OCI-LY3 (cell line): ENCODE measurements at regions not wholly inside any gene's neighbourhood (a gene's known extent, or its start where the extent isn't known, plus 50 kb on each side); places are given as distances from the start of the nearest gene placed in this dataset.

Experiments
- H2AFZ ChIP-seq: fragments of 200-600, 300-600 bp; shearing (Covaris generic); 2 replicates; pipeline ENCODE4 v1.6.0; 2014; ENCODE audit warnings: antibody characterized with exemption, low read depth, low read length
- H3K27ac ChIP-seq: fragments of 200-600, 300-600 bp; sonication (generic); 2 replicates; pipeline ENCODE4 v1.5.1; 2014; ENCODE audit warnings: mild to moderate bottlenecking, low read length, moderate library complexity, mixed read lengths
- H3K27me3 ChIP-seq: fragments of 200-600, 300-600 bp; sonication (generic); 2 replicates; pipeline ENCODE4 v1.6.1; 2014; ENCODE audit warnings: low read depth, low read length, mixed read lengths
- H3K36me3 ChIP-seq: fragments of 200-600, 300-600 bp; sonication (generic); replicated peaks from 2 replicates; pipeline ENCODE3; 2014; ENCODE audit warnings: low read depth, low read length, mixed read lengths
- H3K4me1 ChIP-seq: fragments of 300-600, 200-600 bp; sonication (generic); 2 replicates; pipeline ENCODE4 v1.6.1; 2014; ENCODE audit warnings: low read length, mixed read lengths
- H3K4me2 ChIP-seq: fragments of 200-600, 300-600 bp; sonication (generic); 2 replicates; pipeline ENCODE4 v1.6.1; 2014; ENCODE audit warnings: low read length, mixed read lengths
- H3K4me3 ChIP-seq: fragments of 300-600, 200-600 bp; sonication (generic); 2 replicates; pipeline ENCODE4 v1.5.1; 2014; ENCODE audit warnings: antibody characterized with exemption, mild to moderate bottlenecking, low read length, moderate library complexity
- H3K79me2 ChIP-seq: fragments of 300-600, 200-600 bp; shearing (Covaris generic); 2 replicates; pipeline ENCODE4 v1.6.1; 2014; ENCODE audit warnings: mild to moderate bottlenecking, low read length, mixed read lengths
- H3K9ac ChIP-seq: fragments of 300-600, 200-600 bp; shearing (Covaris generic); 2 replicates; pipeline ENCODE4 v1.6.0; 2014; ENCODE audit warnings: mild to moderate bottlenecking, low read length, moderate library complexity
- H3K9me3 ChIP-seq: fragments of 200-600, 300-600 bp; shearing (Covaris generic); 2 replicates; pipeline ENCODE4 v1.6.1; 2014; ENCODE audit warnings: low read length, mixed read lengths; ENCODE audit not compliant: insufficient read depth
- H4K20me1 ChIP-seq: fragments of 200-600, 300-600 bp; sonication (generic); 2 replicates; pipeline ENCODE4 v1.6.1; 2016; ENCODE audit warnings: low read length, mixed read lengths; ENCODE audit not compliant: insufficient read depth
- EZH2phosphoT487 ChIP-seq: fragments of 200-600 bp; shearing (Covaris generic); IDR thresholded peaks from 2 replicates; pipeline ENCODE4 v1.6.1; 2018; ENCODE audit warnings: antibody characterized with exemption, mixed run types, low read depth
- TF ChIP-seq, protein P1 (sequence below): fragments of 200-600, 300-600 bp; sonication (generic); IDR thresholded peaks from 2 replicates; pipeline ENCODE4 v1.5.1; 2014; ENCODE audit warnings: antibody characterized with exemption, low read length, low read depth

DNA sequence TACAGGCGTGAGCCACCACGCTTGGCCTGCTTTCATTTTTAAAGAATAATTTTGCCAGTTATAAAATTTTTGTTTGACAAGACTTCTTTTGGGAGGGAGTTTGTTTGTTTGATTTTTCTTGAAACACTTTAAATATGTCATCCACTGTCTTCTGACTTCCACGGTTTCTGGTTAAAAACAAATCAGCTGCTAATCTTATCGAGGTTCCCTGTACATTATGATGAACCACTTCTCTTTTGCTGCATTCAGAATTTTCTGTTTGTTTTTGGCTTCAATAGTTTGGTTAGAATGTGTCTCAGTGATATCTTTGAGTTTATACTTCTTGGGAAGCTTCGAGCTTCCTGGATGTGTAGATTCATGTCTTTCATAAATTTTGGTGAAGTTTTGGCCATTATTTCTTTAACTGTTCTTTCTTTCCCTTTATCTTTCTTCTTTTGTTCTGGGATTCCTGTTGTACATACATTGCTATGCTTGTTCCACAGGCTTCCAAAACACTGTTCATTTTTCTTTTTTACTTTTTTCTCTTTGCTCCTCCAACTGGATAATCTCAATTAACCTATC, 60.8 kb downstream of the MSX2 start:
- no peak overlapping the region for H2AFZ ChIP-seq
- H3K36me3 ChIP-seq = no peaks in the 10 kb centered on the region
- H3K27ac ChIP-seq = no peak overlapping the region
- TF ChIP-seq, protein P1, sequence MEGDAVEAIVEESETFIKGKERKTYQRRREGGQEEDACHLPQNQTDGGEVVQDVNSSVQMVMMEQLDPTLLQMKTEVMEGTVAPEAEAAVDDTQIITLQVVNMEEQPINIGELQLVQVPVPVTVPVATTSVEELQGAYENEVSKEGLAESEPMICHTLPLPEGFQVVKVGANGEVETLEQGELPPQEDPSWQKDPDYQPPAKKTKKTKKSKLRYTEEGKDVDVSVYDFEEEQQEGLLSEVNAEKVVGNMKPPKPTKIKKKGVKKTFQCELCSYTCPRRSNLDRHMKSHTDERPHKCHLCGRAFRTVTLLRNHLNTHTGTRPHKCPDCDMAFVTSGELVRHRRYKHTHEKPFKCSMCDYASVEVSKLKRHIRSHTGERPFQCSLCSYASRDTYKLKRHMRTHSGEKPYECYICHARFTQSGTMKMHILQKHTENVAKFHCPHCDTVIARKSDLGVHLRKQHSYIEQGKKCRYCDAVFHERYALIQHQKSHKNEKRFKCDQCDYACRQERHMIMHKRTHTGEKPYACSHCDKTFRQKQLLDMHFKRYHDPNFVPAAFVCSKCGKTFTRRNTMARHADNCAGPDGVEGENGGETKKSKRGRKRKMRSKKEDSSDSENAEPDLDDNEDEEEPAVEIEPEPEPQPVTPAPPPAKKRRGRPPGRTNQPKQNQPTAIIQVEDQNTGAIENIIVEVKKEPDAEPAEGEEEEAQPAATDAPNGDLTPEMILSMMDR = no peak
- no peak for TF ChIP-seq EZH2phosphoT487
- no peaks in the 10 kb centered on the region for H3K9me3 ChIP-seq
- H3K27me3 ChIP-seq = no peaks in the 10 kb centered on the region
- no peak overlapping the region for H3K4me2 ChIP-seq
- no peaks in the 10 kb centered on the region for H3K4me1 ChIP-seq
- H4K20me1 ChIP-seq = no peaks in the 10 kb centered on the region
- no peak overlapping the region for H3K4me3 ChIP-seq
- no peaks in the 10 kb centered on the region for H3K79me2 ChIP-seq
- H3K9ac ChIP-seq = no peak overlapping the region
